K562 (cell line): ENCODE measurements at regions not wholly inside any gene's neighbourhood (a gene's known extent, or its start where the extent isn't known, plus 50 kb on each side); places are given as distances from the start of the nearest gene placed in this dataset.

Experiments used
- ATAC-seq: fragments of 200-7000 bp; cut with Tn5 transposase; 3 replicates; pipeline ENCODE4 v1.9.1; 2020; ENCODE audit warnings: moderate library complexity
- BruUV-seq: library from RNA; stranded (reverse); fragments of 400-500 nt; replicated peaks from 2 replicates; lab custom pipeline; 2021; lab: Mats Ljungman, UMichigan
- CTCF ChIA-PET: fragments of 300-600 bp; formaldehyde crosslinking; extraction: SDS; loops from one replicate; lab custom pipeline; 2021; ENCODE audit warnings: low intra/inter-chr PET ratio; lab: Yijun Ruan, JAX
- POLR2A ChIA-PET: fragments of 300-600, 350-650 bp; sonication (Branson Sonifier 250); formaldehyde crosslinking; extraction: SDS; loops from one replicate; lab custom pipeline; 2021; ENCODE audit warnings: antibody characterized with exemption, inconsistent platforms; lab: Yijun Ruan, JAX
- DNase-seq, 4 experiments: peaks; one replicate each; pipeline versions ENCODE4 v3.0.0 to v3.0.0-alpha.2; 2011 to 2018; ENCODE audit warnings: low spot score in 3 of 4, mixed read lengths in 3 of 4; ENCODE audit errors: extremely low read depth in 1 of 4
- FAIRE-seq: peaks from 2 replicates; lab custom pipeline; 2011; peaks lifted over from hg19 to GRCh38; lab: Jason Lieb, UNC
- H2AFZ ChIP-seq: 2 replicates; pipeline ENCODE4 v1.6.0; 2011; ENCODE audit warnings: low read depth, low read length, control low read depth, inconsistent platforms
- H3K27ac ChIP-seq: fragments of 200-600 bp; 3 replicates; pipeline ENCODE4 v1.8.0; 2011; ENCODE audit warnings: low read depth, mild to moderate bottlenecking, control low read depth, inconsistent platforms, low read length, moderate library complexity, mixed read lengths; ENCODE audit errors: extremely low read depth
- H3K27me3 ChIP-seq, 2 experiments: fragments of 300-600 bp in 1 of 2; 2 replicates in 1 of 2; 3 replicates in 1 of 2; pipeline versions ENCODE4 v1.6.0 to v1.8.0; 2011; ENCODE audit warnings: inconsistent platforms in 2 of 2, low read length in 2 of 2, mild to moderate bottlenecking in 1 of 2, mixed read lengths in 1 of 2, moderate library complexity in 1 of 2; ENCODE audit not compliant: control insufficient read depth in 2 of 2, insufficient read depth in 2 of 2
- H3K36me3 ChIP-seq: fragments of 300-600 bp; 3 replicates; pipeline ENCODE4 v1.8.0; 2011; ENCODE audit warnings: mild to moderate bottlenecking, low read length, inconsistent platforms; ENCODE audit not compliant: control insufficient read depth, insufficient read depth
- H3K4me1 ChIP-seq, 2 experiments: fragments of 200-600 bp in 1 of 2; replicated peaks in 1 of 2; 2 replicates in 1 of 2; 3 replicates in 1 of 2; pipeline versions ENCODE4 v1.5.1 to v1.8.0; 2011; ENCODE audit warnings: inconsistent platforms in 2 of 2, low read length in 2 of 2, mild to moderate bottlenecking in 1 of 2, mixed read lengths in 1 of 2, moderate library complexity in 1 of 2; ENCODE audit not compliant: control insufficient read depth in 2 of 2, insufficient read depth in 2 of 2
- H3K4me2 ChIP-seq: 2 replicates; pipeline ENCODE4 v1.6.1; 2011; ENCODE audit warnings: low read length, control low read depth, inconsistent platforms, mixed read lengths; ENCODE audit not compliant: insufficient read depth
- H3K4me3 ChIP-seq: fragments of 200-600 bp; sonication (generic), shearing (Covaris generic); 2 replicates; pipeline ENCODE4 v1.5.1; 2016; ENCODE audit warnings: control low read depth, inconsistent platforms
- H3K79me2 ChIP-seq: fragments of 200-600 bp; 3 replicates; pipeline ENCODE4 v1.8.0; 2011; ENCODE audit warnings: low read length, inconsistent platforms; ENCODE audit not compliant: control insufficient read depth, insufficient read depth
- H3K9ac ChIP-seq, 2 experiments: 2 replicates each; pipeline versions ENCODE4 v1.6.0 to v1.6.1; 2011; ENCODE audit warnings: low read depth in 2 of 2, low read length in 2 of 2, control low read depth in 1 of 2, inconsistent platforms in 1 of 2, mild to moderate bottlenecking in 1 of 2, mixed read lengths in 1 of 2; ENCODE audit not compliant: insufficient read depth in 1 of 2
- H3K9me1 ChIP-seq: one replicate; pipeline ENCODE4 v1.6.0; 2011; ENCODE audit warnings: inconsistent platforms, mild to moderate bottlenecking, low read length, moderate library complexity; ENCODE audit not compliant: control insufficient read depth, insufficient read depth
- H3K9me3 ChIP-seq: replicated peaks from 2 replicates; pipeline ENCODE4 v1.5.1; 2011; ENCODE audit warnings: low read depth, low read length, inconsistent platforms; ENCODE audit not compliant: control insufficient read depth, insufficient read depth
- H4K20me1 ChIP-seq: replicated peaks from 2 replicates; pipeline ENCODE4 v1.6.1; 2011; ENCODE audit warnings: low read length, inconsistent platforms, mixed read lengths; ENCODE audit not compliant: control insufficient read depth, insufficient read depth
- BCOR ChIP-seq: fragments of 450-650 bp; IDR thresholded peaks from 2 replicates; pipeline ENCODE4 v1.6.1; 2016
- BRCA1 ChIP-seq, 2 experiments: fragments of 450-650 bp in 1 of 2; sonication (generic) in 1 of 2; formaldehyde crosslinking in 1 of 2; IDR thresholded peaks; 2 replicates each; pipeline versions ENCODE4 v1.5.0 to v1.6.1; 2017 to 2020; ENCODE audit warnings: mild to moderate bottlenecking in 1 of 2, missing genetic modification reagents in 1 of 2
- CSDE1 ChIP-seq, 2 experiments: fragments of 450-650 bp; IDR thresholded peaks; 2 replicates each; pipeline ENCODE4 v1.6.1; 2016; ENCODE audit warnings: mild to moderate bottlenecking in 1 of 2
- EP400 ChIP-seq: fragments of 450-650 bp; IDR thresholded peaks from 2 replicates; pipeline ENCODE4 v1.6.1; 2017; ENCODE audit warnings: antibody characterized with exemption, mild to moderate bottlenecking, moderate library complexity
- KDM1A ChIP-seq, 2 experiments: fragments of 450-650 bp; IDR thresholded peaks; 2 replicates each; pipeline ENCODE4 v1.6.1; 2016; ENCODE audit warnings: mild to moderate bottlenecking in 2 of 2
- RBM15 ChIP-seq: fragments of 200-400 bp; formaldehyde crosslinking; IDR thresholded peaks from 2 replicates; pipeline ENCODE4 v1.6.1; 2018; ENCODE audit warnings: mild to moderate bottlenecking, low read length, moderate library complexity; ENCODE audit not compliant: insufficient read depth
- RBM25 ChIP-seq: fragments of 200-400 bp; formaldehyde crosslinking; IDR thresholded peaks from 2 replicates; pipeline ENCODE4 v1.6.1; 2018; ENCODE audit warnings: low read length, low read depth, moderate library complexity; ENCODE audit not compliant: severe bottlenecking
- SMARCA5 ChIP-seq: fragments of 450-650 bp; IDR thresholded peaks from 2 replicates; pipeline ENCODE4 v1.6.1; 2016
- SREBF1 ChIP-seq: fragments of 150-350 bp; IDR thresholded peaks from 2 replicates; pipeline ENCODE4 v1.6.1; 2014; ENCODE audit warnings: antibody characterized with exemption, low read depth, low read length, borderline replicate concordance
- ZNF165 ChIP-seq: fragments of 250-450 bp; sonication (Bioruptor Pico); IDR thresholded peaks from 2 replicates; pipeline ENCODE4 v1.4.0; 2020; ENCODE audit warnings: borderline replicate concordance
- ZNF41 ChIP-seq: fragments of 250-450 bp; sonication (Bioruptor Pico); conservative IDR thresholded peaks from 2 replicates; pipeline ENCODE4 v1.4.0; 2020; ENCODE audit warnings: mild to moderate bottlenecking
- ZNF57 ChIP-seq: fragments of 450-650 bp; formaldehyde crosslinking; IDR thresholded peaks from 2 replicates; pipeline ENCODE4 v1.4.0; 2020; ENCODE audit warnings: mild to moderate bottlenecking, moderate library complexity
- WGBS: fragments of 100-300 bp; shearing (Covaris generic); methylation state at CpG from one replicate; pipeline ENCODE4 v1.1.6; 2016; ENCODE audit warnings: low coverage, mixed read lengths; ENCODE audit not compliant: insufficient coverage; ENCODE audit errors: missing lambda C conversion rate; 5-methylcytosine and 5-hydroxymethylcytosine counted together
- in situ Hi-C: fragments of 300-500 bp; cut with MboI; formaldehyde crosslinking; loops from 4 replicates; pipeline ENCODE4 v1.15.0; 2018; ENCODE audit warnings: inconsistent platforms, mixed read lengths
- intact Hi-C: fragments of 100-400 bp; cut with micrococcal nuclease; formaldehyde crosslinking; loops from 2 replicates; pipeline ENCODE4 v1.14.2; 2022

GRCh38 chr1:10898921-10899320 lies 102.5 kb upstream of the CASZ1 start (continued):
- TF ChIP-seq RBM15 (no peak), ZNF41 (CRISPR knock-in tag) (no peak), ZNF57 (CRISPR knock-in tag) (no peak), BRCA1 (IDR thresholded peaks at IDR 0.05) (no peak), BRCA1 (CRISPR knock-in tag; IDR thresholded peaks at IDR 0.05) (no peak), CSDE1 (IDR thresholded peaks at IDR 0.05) (no peak)
- TF ChIP-seq, all 486 proteins: peak for 0

GRCh38 chr1:10899490-10900250 lies 103.2 kb upstream of the CASZ1 start:
- H3K9me1 ChIP-seq, result no peaks in the 10 kb centered on the region
- no peak overlapping the region for H3K27ac ChIP-seq
- intact Hi-C loops (no loop called here), in situ Hi-C loops (no loop called here)
- no peak overlapping the region for H3K4me3 ChIP-seq
- H3K36me3 ChIP-seq, result no peaks in the 10 kb centered on the region
- no peak for FAIRE-seq
- BruUV-seq, result no TSS peak
- H3K9ac ChIP-seq, result no peak overlapping the region
- DNase-seq, result no peak
- H2AFZ ChIP-seq, result no peak overlapping the region
- H3K4me2 ChIP-seq, result no peak overlapping the region
- no peaks in the 10 kb centered on the region for H3K9me3 ChIP-seq
- peaks cover 54 to 84% of the 10 kb centered on the region in 2 experiments for H3K27me3 ChIP-seq
- 7% methylated on average over 18 of the region's 18 CpGs for WGBS
- ATAC-seq, result no peak
- no peaks in the 10 kb centered on the region for H3K79me2 ChIP-seq
- POLR2A ChIA-PET, result interaction anchor here (0.6 to 1.2 kb wide), 4 partner anchors 10 to 653 kb away, joined by 3 read pairs; no protein-coding TSS in a partner anchor
- TF ChIP-seq ZNF165 (CRISPR knock-in tag) (no peak), SMARCA5 (peak; percentile 74; the same call in 1 of the 2 replicates), RBM25 (peak; percentile 41), KDM1A (IDR thresholded peaks at IDR 0.05) (peak; percentile 57 to 68; a peak in 2 of 4 replicates), EP400 (no peak), SREBF1 (no peak), BCOR (peak; percentile 88)
- CTCF ChIA-PET, result no interaction called here
- H3K4me1 ChIP-seq, result peaks cover 0 to 21% of the 10 kb centered on the region in 2 experiments; a peak in 2 of 5 replicates
- 0 out of 2 replicates have a peak, but pooled peaks cover 9% of the 10 kb centered on the region for H4K20me1 ChIP-seq
